SK-N-SH treated with all-trans-retinoic acid at 6 μM for 48 hours (cell line): ENCODE measurements at regions not wholly inside any gene's neighbourhood (a gene's known extent, or its start where the extent isn't known, plus 50 kb on each side); places are given as distances from the start of the nearest gene placed in this dataset.
"Not testable (repeated sequence)": the region's sequence is repeated elsewhere in the genome, so short reads cannot be mapped to it uniquely, and the experiment has no call there.

ENCODE experiments used
- PATZ1 ChIP-seq: fragments of 250-450 bp; sonication (Bioruptor Pico); IDR thresholded peaks from 2 replicates; pipeline ENCODE4 v1.8.0; 2020; ENCODE audit warnings: mild to moderate bottlenecking, moderate library complexity, borderline replicate concordance
- ZFP30 ChIP-seq: fragments of 450-650 bp; formaldehyde crosslinking; IDR thresholded peaks from 2 replicates; pipeline ENCODE4 v1.5.0; 2022; ENCODE audit warnings: mild to moderate bottlenecking, moderate library complexity
- TF ChIP-seq, protein P1 (sequence below): fragments of 250-450 bp; sonication (Bioruptor Pico); IDR thresholded peaks from 2 replicates; pipeline ENCODE4 v1.5.1; 2021; ENCODE audit warnings: mild to moderate bottlenecking, moderate library complexity
- TF ChIP-seq, protein P2 (sequence below): fragments of 250-450 bp; sonication (Bioruptor Pico); IDR thresholded peaks from 2 replicates; pipeline ENCODE4 v1.8.0; 2021; ENCODE audit warnings: low read depth, mild to moderate bottlenecking, moderate library complexity, borderline replicate concordance
- TF ChIP-seq, protein P3 (sequence below): fragments of 250-450 bp; sonication (Bioruptor Pico); IDR thresholded peaks from 2 replicates; pipeline ENCODE4 v1.5.1; 2020; ENCODE audit warnings: low read depth, mild to moderate bottlenecking, moderate library complexity

GRCh38 chr2:65963303-65963702 is 471.6 kb upstream of the MEIS1 start:
- TF ChIP-seq, protein P1, sequence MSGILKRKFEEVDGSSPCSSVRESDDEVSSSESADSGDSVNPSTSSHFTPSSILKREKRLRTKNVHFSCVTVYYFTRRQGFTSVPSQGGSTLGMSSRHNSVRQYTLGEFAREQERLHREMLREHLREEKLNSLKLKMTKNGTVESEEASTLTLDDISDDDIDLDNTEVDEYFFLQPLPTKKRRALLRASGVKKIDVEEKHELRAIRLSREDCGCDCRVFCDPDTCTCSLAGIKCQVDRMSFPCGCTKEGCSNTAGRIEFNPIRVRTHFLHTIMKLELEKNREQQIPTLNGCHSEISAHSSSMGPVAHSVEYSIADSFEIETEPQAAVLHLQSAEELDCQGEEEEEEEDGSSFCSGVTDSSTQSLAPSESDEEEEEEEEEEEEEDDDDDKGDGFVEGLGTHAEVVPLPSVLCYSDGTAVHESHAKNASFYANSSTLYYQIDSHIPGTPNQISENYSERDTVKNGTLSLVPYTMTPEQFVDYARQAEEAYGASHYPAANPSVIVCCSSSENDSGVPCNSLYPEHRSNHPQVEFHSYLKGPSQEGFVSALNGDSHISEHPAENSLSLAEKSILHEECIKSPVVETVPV (CRISPR knock-in tag), result not testable (repeated sequence)
- TF ChIP-seq PATZ1 (CRISPR knock-in tag); ZFP30: not testable (repeated sequence)
- TF ChIP-seq, protein P2, sequence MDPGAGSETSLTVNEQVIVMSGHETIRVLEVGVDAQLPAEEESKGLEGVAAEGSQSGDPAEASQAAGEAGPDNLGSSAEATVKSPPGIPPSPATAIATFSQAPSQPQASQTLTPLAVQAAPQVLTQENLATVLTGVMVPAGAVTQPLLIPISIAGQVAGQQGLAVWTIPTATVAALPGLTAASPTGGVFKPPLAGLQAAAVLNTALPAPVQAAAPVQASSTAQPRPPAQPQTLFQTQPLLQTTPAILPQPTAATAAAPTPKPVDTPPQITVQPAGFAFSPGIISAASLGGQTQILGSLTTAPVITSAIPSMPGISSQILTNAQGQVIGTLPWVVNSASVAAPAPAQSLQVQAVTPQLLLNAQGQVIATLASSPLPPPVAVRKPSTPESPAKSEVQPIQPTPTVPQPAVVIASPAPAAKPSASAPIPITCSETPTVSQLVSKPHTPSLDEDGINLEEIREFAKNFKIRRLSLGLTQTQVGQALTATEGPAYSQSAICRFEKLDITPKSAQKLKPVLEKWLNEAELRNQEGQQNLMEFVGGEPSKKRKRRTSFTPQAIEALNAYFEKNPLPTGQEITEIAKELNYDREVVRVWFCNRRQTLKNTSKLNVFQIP (CRISPR knock-in tag), result not testable (repeated sequence)
- TF ChIP-seq, protein P3, sequence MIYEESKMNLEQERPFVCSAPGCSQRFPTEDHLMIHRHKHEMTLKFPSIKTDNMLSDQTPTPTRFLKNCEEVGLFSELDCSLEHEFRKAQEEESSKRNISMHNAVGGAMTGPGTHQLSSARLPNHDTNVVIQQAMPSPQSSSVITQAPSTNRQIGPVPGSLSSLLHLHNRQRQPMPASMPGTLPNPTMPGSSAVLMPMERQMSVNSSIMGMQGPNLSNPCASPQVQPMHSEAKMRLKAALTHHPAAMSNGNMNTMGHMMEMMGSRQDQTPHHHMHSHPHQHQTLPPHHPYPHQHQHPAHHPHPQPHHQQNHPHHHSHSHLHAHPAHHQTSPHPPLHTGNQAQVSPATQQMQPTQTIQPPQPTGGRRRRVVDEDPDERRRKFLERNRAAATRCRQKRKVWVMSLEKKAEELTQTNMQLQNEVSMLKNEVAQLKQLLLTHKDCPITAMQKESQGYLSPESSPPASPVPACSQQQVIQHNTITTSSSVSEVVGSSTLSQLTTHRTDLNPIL (CRISPR knock-in tag), result not testable (repeated sequence)
